ENCODE measurements at regions not wholly inside any gene's neighbourhood (a gene's known extent, or its start where the extent isn't known, plus 50 kb on each side); places are given as distances from the start of the nearest gene placed in this dataset.

DNA sequence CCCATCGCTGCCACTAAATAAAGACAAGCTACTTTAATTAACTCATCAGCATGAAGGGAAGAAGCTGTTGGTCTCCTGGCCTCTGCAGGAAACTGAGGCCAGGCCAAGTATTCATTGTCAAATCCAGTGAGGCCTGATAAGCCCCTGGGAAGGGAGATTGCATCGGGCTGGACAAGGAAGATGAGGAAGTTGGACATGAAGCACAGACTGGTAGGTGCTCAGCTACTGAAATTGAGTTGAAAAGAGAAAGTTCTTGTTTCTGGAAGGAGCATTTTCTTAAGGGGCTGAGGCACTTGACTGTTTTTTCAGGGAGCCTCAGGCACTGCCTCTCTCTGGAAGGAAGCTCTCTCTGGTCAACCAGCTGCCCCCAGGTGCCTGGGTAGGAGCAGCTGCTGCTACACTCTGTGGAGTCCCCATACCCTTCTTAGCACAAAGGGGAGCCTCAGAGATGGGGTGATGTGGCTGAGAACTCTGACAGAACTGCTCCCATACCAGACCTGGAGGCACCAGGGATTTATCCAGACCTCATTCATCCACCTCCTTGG is 90.3 kb upstream of the IKZF1 start:
- Histone ChIP-seq H3K4me3 (replicated peaks in 1 of 3; ENCODE audit: insufficient read depth in 1 of 3, low read depth in 1 of 3, low read length in 3 of 3) (no peak overlapping the region), H3K4me1 (ENCODE audit: control insufficient read depth, extremely low read depth, insufficient read depth, low read length) (no peaks in the 10 kb centered on the region), H3K27me3 (ENCODE audit: control insufficient read depth in 2 of 2, insufficient read depth in 2 of 2, low read length in 2 of 2) (no peaks in the 10 kb centered on the region), H3K9me3 (replicated peaks; ENCODE audit: control insufficient read depth, insufficient read depth, low read length) (no peaks in the 10 kb centered on the region), H2AFZ (ENCODE audit: low read depth, low read length) (no peak overlapping the region), H4K20me1 (replicated peaks; ENCODE audit: control insufficient read depth, extremely low read depth, insufficient read depth, low read length) (no peaks in the 10 kb centered on the region), H3K9me1 (replicated peaks; ENCODE audit: control insufficient read depth, extremely low read depth, insufficient read depth, low read length) (no peaks in the 10 kb centered on the region), H3K27ac (ENCODE audit: insufficient read depth, low read depth, low read length) (no peak overlapping the region), H3K36me3 (ENCODE audit: control insufficient read depth in 2 of 2, extremely low read depth in 1 of 2, insufficient read depth in 2 of 2, low read length in 2 of 2) (no peaks in the 10 kb centered on the region), H3K9ac (replicated peaks; ENCODE audit: extremely low read depth, insufficient read depth, low read length) (no peak overlapping the region), H3K4me2 (ENCODE audit: insufficient read depth, low read length) (no peak overlapping the region), H3K79me2 (ENCODE audit: control insufficient read depth, insufficient read depth, low read length) (no peaks in the 10 kb centered on the region)
- dilution Hi-C loops (cut with MboI; ENCODE audit: extremely low pct_ligation_motif_present, low sequenced_read_pairs) (no loop called here), intact Hi-C loops (cut with micrococcal nuclease) (no loop called here)
- TF ChIP-seq POLR2AphosphoS5 (IDR thresholded peaks at IDR 0.05; ENCODE audit: insufficient read depth, low read depth, low read length) (no peak), FOS (IDR thresholded peaks at IDR 0.05; ENCODE audit: borderline replicate concordance, insufficient read depth, low read length) (no peak), EZH2 (IDR thresholded peaks at IDR 0.05; ENCODE audit: borderline replicate concordance, low read depth, low read length, severe bottlenecking) (no peak), GATA2 (IDR thresholded peaks at IDR 0.05; ENCODE audit: insufficient read depth, insufficient read length, low read depth, low read length) (no peak), POLR2A (IDR thresholded peaks at IDR 0.05; ENCODE audit: low read depth, low read length) (no peak), JUN (IDR thresholded peaks at IDR 0.05; ENCODE audit: borderline replicate concordance, insufficient read depth, insufficient read length, low read depth) (no peak), MYC (IDR thresholded peaks at IDR 0.05; ENCODE audit: low read depth, low read length) (no peak)
- TF ChIP-seq, protein P1, sequence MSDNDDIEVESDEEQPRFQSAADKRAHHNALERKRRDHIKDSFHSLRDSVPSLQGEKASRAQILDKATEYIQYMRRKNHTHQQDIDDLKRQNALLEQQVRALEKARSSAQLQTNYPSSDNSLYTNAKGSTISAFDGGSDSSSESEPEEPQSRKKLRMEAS (IDR thresholded peaks at IDR 0.05; ENCODE audit: insufficient read depth, insufficient read length): no peak
- TF ChIP-seq, protein P2, sequence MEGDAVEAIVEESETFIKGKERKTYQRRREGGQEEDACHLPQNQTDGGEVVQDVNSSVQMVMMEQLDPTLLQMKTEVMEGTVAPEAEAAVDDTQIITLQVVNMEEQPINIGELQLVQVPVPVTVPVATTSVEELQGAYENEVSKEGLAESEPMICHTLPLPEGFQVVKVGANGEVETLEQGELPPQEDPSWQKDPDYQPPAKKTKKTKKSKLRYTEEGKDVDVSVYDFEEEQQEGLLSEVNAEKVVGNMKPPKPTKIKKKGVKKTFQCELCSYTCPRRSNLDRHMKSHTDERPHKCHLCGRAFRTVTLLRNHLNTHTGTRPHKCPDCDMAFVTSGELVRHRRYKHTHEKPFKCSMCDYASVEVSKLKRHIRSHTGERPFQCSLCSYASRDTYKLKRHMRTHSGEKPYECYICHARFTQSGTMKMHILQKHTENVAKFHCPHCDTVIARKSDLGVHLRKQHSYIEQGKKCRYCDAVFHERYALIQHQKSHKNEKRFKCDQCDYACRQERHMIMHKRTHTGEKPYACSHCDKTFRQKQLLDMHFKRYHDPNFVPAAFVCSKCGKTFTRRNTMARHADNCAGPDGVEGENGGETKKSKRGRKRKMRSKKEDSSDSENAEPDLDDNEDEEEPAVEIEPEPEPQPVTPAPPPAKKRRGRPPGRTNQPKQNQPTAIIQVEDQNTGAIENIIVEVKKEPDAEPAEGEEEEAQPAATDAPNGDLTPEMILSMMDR (IDR thresholded peaks at IDR 0.05; ENCODE audit: extremely low read depth in 1 of 2, insufficient read depth in 1 of 2, low read depth in 1 of 2, low read length in 2 of 2): no peak
- ChIA-PET POLR2A (no interaction called here), CTCF (interaction anchor here (1.0 to 2.0 kb wide), 3 partner anchors 9 to 948 kb away, joined by 3 to 6 read pairs (median 4); no protein-coding TSS in a partner anchor)
- BruUV-seq (replicated peaks): no TSS peak
- FAIRE-seq: no peak
- DNase-seq (ENCODE audit: low read depth, low spot score): no peak

All from endothelial cell of umbilical vein (primary cell).